ENCODE measurements at regions not wholly inside any gene's neighbourhood (a gene's known extent, or its start where the extent isn't known, plus 50 kb on each side); places are given as distances from the start of the nearest gene placed in this dataset.

GRCh38 chr6:7047966-7048365 lies 59.8 kb upstream of the RREB1 start:
- DNase-seq (ENCODE audit: low read depth in 2 of 2, low spot score in 1 of 2): no peak

- DNase-seq (ENCODE audit: low read depth in 2 of 2, low spot score in 1 of 2): no peak
These were observed 58.9 kb upstream of the RREB1 start for GRCh38 chr6:7048894-7049293.

- no peak for DNase-seq (ENCODE audit: low read depth in 2 of 2, low spot score in 1 of 2)
These were observed 57.8 kb upstream of the RREB1 start for GRCh38 chr6:7050004-7050403.

- DNase-seq (ENCODE audit: low read depth in 2 of 2, low spot score in 1 of 2): no peak
These were observed 56.6 kb upstream of the RREB1 start for GRCh38 chr6:7050872-7051779.

- DNase-seq (ENCODE audit: low read depth in 2 of 2, low spot score in 1 of 2): no peak
These were observed 55.9 kb upstream of the RREB1 start for GRCh38 chr6:7051780-7052442.

- no peak for DNase-seq (ENCODE audit: low read depth in 2 of 2, low spot score in 1 of 2)
These were observed 55.2 kb upstream of the RREB1 start for GRCh38 chr6:7052443-7053011.

GRCh38 chr6:7053125-7053774 lies 54.5 kb upstream of the RREB1 start:
- no peak for DNase-seq (ENCODE audit: low read depth in 2 of 2, low spot score in 1 of 2)

All from stimulated activated CD8-positive, alpha-beta memory T cell treated with anti-CD3 and anti-CD28 coated beads, Interleukin-4, amount 100 ng/mL, for 1 hour (primary cell).